Keratinocyte (primary cell): ENCODE measurements at regions not wholly inside any gene's neighbourhood (a gene's known extent, or its start where the extent isn't known, plus 50 kb on each side); places are given as distances from the start of the nearest gene placed in this dataset.

ENCODE experiments used
- DNase-seq: peaks from one replicate; pipeline ENCODE4 v3.0.0-alpha.2; 2011; ENCODE audit warnings: low read depth, missing footprints, low spot score
- FAIRE-seq: peaks from 2 replicates; lab custom pipeline; 2011; peaks lifted over from hg19 to GRCh38; lab: Jason Lieb, UNC
- H2AFZ ChIP-seq: 2 replicates; pipeline ENCODE4 v1.6.0; 2012; ENCODE audit warnings: low read length, control low read depth, inconsistent platforms; ENCODE audit not compliant: control insufficient read depth
- H3K27ac ChIP-seq: 2 replicates; pipeline ENCODE4 v1.5.1; 2011; ENCODE audit warnings: low read length; ENCODE audit not compliant: control insufficient read depth, insufficient read depth
- H3K27me3 ChIP-seq: 3 replicates; pipeline ENCODE4 v1.6.0; 2011; ENCODE audit warnings: low read length; ENCODE audit not compliant: control insufficient read depth, insufficient read depth; ENCODE audit errors: extremely low read depth
- H3K36me3 ChIP-seq, 2 experiments: 2 replicates in 1 of 2; 3 replicates in 1 of 2; pipeline ENCODE4 v1.5.1; 2011; ENCODE audit warnings: low read length in 2 of 2, mild to moderate bottlenecking in 1 of 2; ENCODE audit not compliant: control insufficient read depth in 2 of 2, insufficient read depth in 2 of 2; ENCODE audit errors: extremely low read depth in 1 of 2
- H3K4me1 ChIP-seq: 3 replicates; pipeline ENCODE4 v1.5.1; 2011; ENCODE audit warnings: low read length; ENCODE audit not compliant: control insufficient read depth, insufficient read depth; ENCODE audit errors: extremely low read depth
- H3K4me2 ChIP-seq: 3 replicates; pipeline ENCODE4 v1.6.0; 2011; ENCODE audit warnings: low read depth, low read length; ENCODE audit not compliant: control insufficient read depth, insufficient read depth; ENCODE audit errors: extremely low read depth
- H3K4me3 ChIP-seq, 3 experiments: fragments of 200-600 bp in 1 of 3; sonication (generic) in 1 of 3; 2 replicates in 2 of 3; 3 replicates in 1 of 3; pipeline ENCODE4 v1.5.1; 2011 to 2016; ENCODE audit warnings: low read length in 3 of 3, mild to moderate bottlenecking in 3 of 3, control low read depth in 2 of 3, inconsistent platforms in 1 of 3, low read depth in 1 of 3, mixed read lengths in 1 of 3, mixed run types in 1 of 3, moderate library complexity in 1 of 3; ENCODE audit not compliant: control insufficient read depth in 2 of 3, insufficient read depth in 2 of 3; ENCODE audit errors: extremely low read depth in 1 of 3
- H3K79me2 ChIP-seq: 2 replicates; pipeline ENCODE4 v1.6.0; 2012; ENCODE audit warnings: low read length; ENCODE audit not compliant: control insufficient read depth, insufficient read depth
- H3K9ac ChIP-seq: 3 replicates; pipeline ENCODE4 v1.6.0; 2011; ENCODE audit warnings: low read length; ENCODE audit not compliant: control insufficient read depth, insufficient read depth; ENCODE audit errors: extremely low read depth
- H3K9me1 ChIP-seq: 3 replicates; pipeline ENCODE4 v1.6.0; 2011; ENCODE audit warnings: low read length; ENCODE audit not compliant: control insufficient read depth, insufficient read depth; ENCODE audit errors: extremely low read depth
- H3K9me3 ChIP-seq: 2 replicates; pipeline ENCODE4 v1.5.1; 2012; ENCODE audit warnings: low read depth, low read length; ENCODE audit not compliant: control insufficient read depth
- H4K20me1 ChIP-seq: 3 replicates; pipeline ENCODE4 v1.6.0; 2011; ENCODE audit warnings: low read length; ENCODE audit not compliant: control insufficient read depth, insufficient read depth; ENCODE audit errors: extremely low read depth
- CTCF ChIP-seq, 3 experiments: IDR thresholded peaks in 1 of 3; conservative IDR thresholded peaks in 1 of 3; optimal IDR thresholded peaks in 1 of 3; 2 replicates in 2 of 3; 3 replicates in 1 of 3; pipeline versions ENCODE3 to v1.5.1; 2011; ENCODE audit warnings: low read length in 3 of 3, mild to moderate bottlenecking in 3 of 3, moderate library complexity in 2 of 3, control low read depth in 1 of 3, inconsistent platforms in 1 of 3; ENCODE audit not compliant: insufficient read depth in 2 of 3; ENCODE audit errors: extremely low read depth in 1 of 3
- EZH2 ChIP-seq: IDR thresholded peaks from one replicate; pipeline ENCODE4 v1.6.1; 2012; ENCODE audit warnings: inconsistent platforms, mild to moderate bottlenecking, low read length, moderate library complexity
- dilution Hi-C: fragments of 300-500 bp; cut with MboI; formaldehyde crosslinking; loops from one replicate; pipeline ENCODE4 v1.7.0; 2020; ENCODE audit warnings: low sequenced_read_pairs; ENCODE audit not compliant: extremely low pct_ligation_motif_present

GRCh38 chr1:73033640-73034039 is 751.3 kb upstream of the NEGR1 start:
- no peaks in the 10 kb centered on the region for H3K9me1 ChIP-seq
- no peaks in the 10 kb centered on the region for H3K79me2 ChIP-seq
- TF ChIP-seq CTCF (optimal IDR thresholded peaks at IDR 0.05 in 1 of 3, IDR thresholded peaks at IDR 0.05 in 1 of 3, conservative IDR thresholded peaks at IDR 0.05 in 1 of 3; ENCODE audit: extremely low read depth in 1 of 3, insufficient read depth in 2 of 3, low read length in 3 of 3) (no peak), EZH2 (no peak)
- H3K4me3 ChIP-seq = no peak overlapping the region
- no peaks in the 10 kb centered on the region for H4K20me1 ChIP-seq
- H3K36me3 ChIP-seq = no peaks in the 10 kb centered on the region
- dilution Hi-C loops = no loop called here
- peak overlapping the region; percentile 19 for H2AFZ ChIP-seq
- H3K27me3 ChIP-seq = no peaks in the 10 kb centered on the region
- H3K4me2 ChIP-seq = peak overlapping the region; percentile 10
- no peaks in the 10 kb centered on the region for H3K9me3 ChIP-seq
- peaks cover 6% of the 10 kb centered on the region for H3K4me1 ChIP-seq
- FAIRE-seq (peak; percentile 59), DNase-seq (no peak)
- no peak overlapping the region for H3K9ac ChIP-seq
- H3K27ac ChIP-seq = no peak overlapping the region

GRCh38 chr1:73029571-73029970 is 747.2 kb upstream of the NEGR1 start:
- Histone ChIP-seq H3K27me3 (no peaks in the 10 kb centered on the region), H3K9ac (no peak overlapping the region), H3K79me2 (no peaks in the 10 kb centered on the region), H3K36me3 (no peaks in the 10 kb centered on the region), H3K9me1 (no peaks in the 10 kb centered on the region), H3K4me1 (peaks cover 6% of the 10 kb centered on the region), H4K20me1 (no peaks in the 10 kb centered on the region), H2AFZ (no peak overlapping the region), H3K27ac (no peak overlapping the region), H3K9me3 (no peaks in the 10 kb centered on the region), H3K4me2 (no peak overlapping the region), H3K4me3 (no peak overlapping the region)
- TF ChIP-seq EZH2 = no peak
- TF ChIP-seq CTCF (optimal IDR thresholded peaks at IDR 0.05 in 1 of 3, IDR thresholded peaks at IDR 0.05 in 1 of 3, conservative IDR thresholded peaks at IDR 0.05 in 1 of 3; ENCODE audit: extremely low read depth in 1 of 3, insufficient read depth in 2 of 3, low read length in 3 of 3) = no peak
- no peak for DNase-seq
- dilution Hi-C loops = no loop called here
- no peak for FAIRE-seq
